Esophagus muscularis mucosa (tissue), 4 donors: ENCODE measurements at regions not wholly inside any gene's neighbourhood (a gene's known extent, or its start where the extent isn't known, plus 50 kb on each side); places are given as distances from the start of the nearest gene placed in this dataset.

Experiments used
- CTCF ChIP-seq, 3 experiments: fragments of 200-600 bp in 2 of 3; fragments of 450-650 bp in 1 of 3; sonication (generic) in 2 of 3; IDR thresholded peaks; one replicate each; pipeline ENCODE4 v1.5.1; 2017 to 2019; ENCODE audit warnings: antibody characterized with exemption in 3 of 3, mild to moderate bottlenecking in 2 of 3, moderate library complexity in 1 of 3
- EP300 ChIP-seq: sonication (generic); formaldehyde crosslinking; IDR thresholded peaks from one replicate; pipeline ENCODE4 v1.6.1; 2017; ENCODE audit warnings: antibody characterized with exemption
- POLR2A ChIP-seq: fragments of 450-650 bp; IDR thresholded peaks from one replicate; pipeline ENCODE4 v1.6.1; 2017; ENCODE audit warnings: antibody characterized with exemption, moderate library complexity, mild to moderate bottlenecking, low read depth
- POLR2AphosphoS5 ChIP-seq, 2 donors: sonication (generic); formaldehyde crosslinking; IDR thresholded peaks; one replicate each; pipeline ENCODE4 v1.6.1; 2017; ENCODE audit warnings: antibody characterized with exemption in 2 of 2

GRCh38 chr4:30396772-30397475, 323.2 kb upstream of the PCDH7 start:
- no peak for TF ChIP-seq CTCF (IDR thresholded peaks at IDR 0.05)
- no peak for TF ChIP-seq POLR2A
- no peak for TF ChIP-seq EP300
- no peak for TF ChIP-seq POLR2AphosphoS5 (IDR thresholded peaks at IDR 0.05)
